ENCODE measurements at regions not wholly inside any gene's neighbourhood (a gene's known extent, or its start where the extent isn't known, plus 50 kb on each side); places are given as distances from the start of the nearest gene placed in this dataset.

DNA sequence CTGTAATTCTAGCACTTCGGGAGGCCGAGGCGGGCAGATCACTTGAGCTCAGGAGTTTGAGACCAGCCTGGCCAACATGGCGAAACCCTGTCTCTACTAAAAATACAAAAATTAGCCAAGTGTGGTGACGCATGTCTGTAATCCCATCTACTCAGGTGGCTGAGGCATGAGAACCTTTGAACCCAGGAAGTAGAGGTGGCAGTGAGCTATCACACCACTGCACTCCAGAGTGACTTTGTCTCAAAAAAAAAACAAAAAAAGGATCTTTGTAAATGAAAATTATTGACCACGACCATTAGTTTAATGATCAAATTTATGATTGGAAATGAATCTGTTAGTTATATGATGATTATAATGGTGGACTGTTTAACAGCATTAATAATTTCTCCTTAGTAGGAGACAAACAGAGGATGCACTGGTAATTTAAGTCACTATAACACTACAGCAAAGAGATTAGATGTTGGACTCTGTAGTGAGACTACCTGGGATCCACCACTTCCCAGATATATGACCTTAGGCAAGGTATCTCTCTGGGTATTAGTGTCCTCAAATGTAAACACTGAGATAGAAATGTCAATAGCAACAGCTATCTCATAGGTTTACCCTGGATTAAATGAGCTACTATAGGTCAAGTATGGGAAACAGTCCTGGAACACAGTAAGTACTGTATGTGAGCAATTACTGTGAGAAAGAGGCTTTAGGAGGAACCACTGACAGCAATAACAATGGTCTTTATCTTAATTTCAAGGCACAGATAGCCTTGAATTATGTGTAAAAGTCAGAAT is 214.7 kb downstream of the NOVA1 start:
- ChIA-PET POLR2A (no interaction called here), CTCF (no interaction called here)
- no peaks in the 10 kb centered on the region for H3K36me3 Mint-ChIP-seq (ENCODE audit: low read depth)
- H3K4me3 Mint-ChIP-seq: no peak overlapping the region
- no peak for DNase-seq
- intact Hi-C loops (cut with micrococcal nuclease): no loop called here
- H3K4me1 Mint-ChIP-seq (ENCODE audit: low read depth): no peaks in the 10 kb centered on the region
- no peak overlapping the region for H3K27ac Mint-ChIP-seq
- H3K9me3 Mint-ChIP-seq: peaks cover 16% of the 10 kb centered on the region
- TF ChIP-seq, protein P1, sequence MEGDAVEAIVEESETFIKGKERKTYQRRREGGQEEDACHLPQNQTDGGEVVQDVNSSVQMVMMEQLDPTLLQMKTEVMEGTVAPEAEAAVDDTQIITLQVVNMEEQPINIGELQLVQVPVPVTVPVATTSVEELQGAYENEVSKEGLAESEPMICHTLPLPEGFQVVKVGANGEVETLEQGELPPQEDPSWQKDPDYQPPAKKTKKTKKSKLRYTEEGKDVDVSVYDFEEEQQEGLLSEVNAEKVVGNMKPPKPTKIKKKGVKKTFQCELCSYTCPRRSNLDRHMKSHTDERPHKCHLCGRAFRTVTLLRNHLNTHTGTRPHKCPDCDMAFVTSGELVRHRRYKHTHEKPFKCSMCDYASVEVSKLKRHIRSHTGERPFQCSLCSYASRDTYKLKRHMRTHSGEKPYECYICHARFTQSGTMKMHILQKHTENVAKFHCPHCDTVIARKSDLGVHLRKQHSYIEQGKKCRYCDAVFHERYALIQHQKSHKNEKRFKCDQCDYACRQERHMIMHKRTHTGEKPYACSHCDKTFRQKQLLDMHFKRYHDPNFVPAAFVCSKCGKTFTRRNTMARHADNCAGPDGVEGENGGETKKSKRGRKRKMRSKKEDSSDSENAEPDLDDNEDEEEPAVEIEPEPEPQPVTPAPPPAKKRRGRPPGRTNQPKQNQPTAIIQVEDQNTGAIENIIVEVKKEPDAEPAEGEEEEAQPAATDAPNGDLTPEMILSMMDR (IDR thresholded peaks at IDR 0.05): no peak
- no peaks in the 10 kb centered on the region for H3K27me3 Mint-ChIP-seq
- no peak for ATAC-seq

DNA sequence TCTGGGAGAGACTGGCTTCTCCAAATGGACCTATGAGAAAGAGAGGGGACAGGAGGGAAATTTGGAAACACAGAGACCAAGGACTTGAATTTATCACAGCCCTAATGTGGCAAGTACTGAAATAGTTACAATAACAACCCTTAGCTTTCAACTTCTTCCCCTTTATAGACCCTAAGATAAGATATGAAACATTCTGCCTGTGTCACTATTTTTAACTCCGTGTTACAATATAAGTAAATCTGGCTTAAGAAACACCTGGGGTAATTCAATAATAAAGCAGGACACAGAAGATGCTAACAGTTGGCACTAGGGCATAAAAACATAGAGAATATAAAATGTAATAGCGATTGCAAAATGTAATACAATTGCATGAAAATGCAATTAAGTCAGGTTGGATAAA is 216.4 kb downstream of the NOVA1 start:
- intact Hi-C loops (cut with micrococcal nuclease): no loop called here
- Mint-ChIP-seq H3K36me3 (ENCODE audit: low read depth) (no peaks in the 10 kb centered on the region), H3K27ac (no peak overlapping the region), H3K4me1 (ENCODE audit: low read depth) (no peaks in the 10 kb centered on the region), H3K9me3 (peaks cover 15% of the 10 kb centered on the region), H3K4me3 (no peak overlapping the region), H3K27me3 (no peaks in the 10 kb centered on the region)
- ATAC-seq (no peak), DNase-seq (no peak)
- TF ChIP-seq, protein P1 (IDR thresholded peaks at IDR 0.05): no peak
- ChIA-PET POLR2A (no interaction called here), CTCF (no interaction called here)

DNA sequence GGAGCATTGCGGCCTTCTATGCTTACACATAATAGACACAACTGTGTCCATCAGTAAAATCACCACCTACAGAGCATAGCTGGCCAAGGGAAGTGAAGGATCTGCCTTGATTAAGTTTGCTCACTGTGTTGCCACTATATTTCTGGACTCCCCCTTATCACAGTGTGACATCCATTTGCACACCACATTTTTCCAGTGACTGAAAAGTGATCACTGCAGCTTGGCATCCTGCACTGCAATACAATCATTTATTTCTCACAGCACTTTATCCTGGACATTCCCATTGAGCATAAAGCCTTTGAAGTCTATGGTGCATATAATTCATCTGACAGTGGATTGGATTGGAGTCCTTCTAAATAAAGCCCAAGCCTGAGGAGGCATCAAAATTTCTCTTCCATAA is 217.2 kb downstream of the NOVA1 start:
- peaks cover 15% of the 10 kb centered on the region for H3K9me3 Mint-ChIP-seq
- intact Hi-C loops (cut with micrococcal nuclease): no loop called here
- H3K27me3 Mint-ChIP-seq: no peaks in the 10 kb centered on the region
- no peak overlapping the region for H3K27ac Mint-ChIP-seq
- DNase-seq: no peak
- ChIA-PET CTCF (no interaction called here), POLR2A (no interaction called here)
- H3K4me3 Mint-ChIP-seq: no peak overlapping the region
- ATAC-seq: no peak
- TF ChIP-seq, protein P1 (IDR thresholded peaks at IDR 0.05): no peak
- no peaks in the 10 kb centered on the region for H3K4me1 Mint-ChIP-seq (ENCODE audit: low read depth)
- H3K36me3 Mint-ChIP-seq (ENCODE audit: low read depth): no peaks in the 10 kb centered on the region

DNA sequence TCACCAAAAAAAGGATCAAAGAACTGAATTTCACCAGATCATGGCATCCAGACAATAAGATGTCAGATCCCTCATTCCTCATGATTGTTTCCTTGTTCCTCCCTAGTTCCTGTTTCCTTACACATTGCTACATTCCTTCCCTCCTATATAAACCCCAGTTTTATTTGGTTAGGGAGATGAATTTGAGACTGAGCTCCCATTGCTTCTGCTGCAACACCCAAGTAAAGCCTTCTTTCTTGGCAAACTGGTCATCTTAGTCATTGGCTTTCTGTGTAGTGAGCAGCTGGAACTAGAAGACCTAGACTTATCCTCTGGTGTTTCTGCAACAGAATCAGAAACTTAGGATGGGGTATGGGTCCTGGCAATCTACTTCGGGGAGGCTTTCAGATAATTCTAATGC is 217.9 kb downstream of the NOVA1 start:
- Mint-ChIP-seq H3K36me3 (ENCODE audit: low read depth) (no peaks in the 10 kb centered on the region), H3K27ac (no peak overlapping the region), H3K4me3 (no peak overlapping the region), H3K4me1 (ENCODE audit: low read depth) (no peaks in the 10 kb centered on the region), H3K9me3 (peaks cover 15% of the 10 kb centered on the region), H3K27me3 (no peaks in the 10 kb centered on the region)
- ATAC-seq (no peak), DNase-seq (no peak)
- ChIA-PET POLR2A (no interaction called here), CTCF (no interaction called here)
- intact Hi-C loops (cut with micrococcal nuclease): no loop called here
- TF ChIP-seq, protein P1 (IDR thresholded peaks at IDR 0.05): no peak

DNA sequence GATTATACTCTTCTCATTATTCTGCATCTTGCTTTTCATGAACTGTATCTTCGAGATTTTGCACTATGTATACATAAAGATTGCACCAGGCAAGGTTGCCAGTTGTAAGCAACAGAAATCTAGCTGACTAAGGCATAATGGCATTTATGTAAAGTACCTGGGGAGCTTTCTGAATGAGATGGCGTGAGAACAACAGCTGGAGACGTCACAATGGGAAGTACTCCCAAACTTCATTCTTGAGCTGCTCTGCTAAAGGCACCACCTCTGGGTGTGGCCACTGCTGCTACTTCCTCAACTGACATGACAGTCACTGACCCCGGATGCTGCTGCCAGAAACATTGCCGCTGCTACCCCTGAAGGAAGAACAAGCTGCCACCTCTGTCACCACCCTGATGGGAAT is 220.7 kb downstream of the NOVA1 start:
- ATAC-seq (no peak), DNase-seq (no peak)
- H3K36me3 Mint-ChIP-seq (ENCODE audit: low read depth): no peaks in the 10 kb centered on the region
- ChIA-PET CTCF (interaction anchor here (0.6 kb wide), 1 partner anchor 1755 kb away, joined by 3 read pairs; no protein-coding TSS in a partner anchor), POLR2A (no interaction called here)
- no peaks in the 10 kb centered on the region for H3K27me3 Mint-ChIP-seq
- H3K27ac Mint-ChIP-seq: no peak overlapping the region
- intact Hi-C loops (cut with micrococcal nuclease): no loop called here
- TF ChIP-seq, protein P1 (IDR thresholded peaks at IDR 0.05): no peak
- no peak overlapping the region for H3K4me3 Mint-ChIP-seq
- H3K4me1 Mint-ChIP-seq (ENCODE audit: low read depth): no peaks in the 10 kb centered on the region
- H3K9me3 Mint-ChIP-seq: peaks cover 11% of the 10 kb centered on the region
